H9 (cell line): ENCODE measurements at regions not wholly inside any gene's neighbourhood (a gene's known extent, or its start where the extent isn't known, plus 50 kb on each side); places are given as distances from the start of the nearest gene placed in this dataset.

Experiments used
- DNase-seq: peaks from one replicate; pipeline ENCODE4 v3.0.0-alpha.2; 2017
- H2AFZ ChIP-seq: one replicate; pipeline ENCODE4 v1.6.1; 2013; ENCODE audit warnings: mild to moderate bottlenecking, low read length, control low read depth, moderate library complexity
- H2AK5ac ChIP-seq: 2 replicates; pipeline ENCODE4 v1.6.1; 2013; ENCODE audit warnings: low read length, control low read depth, mixed read lengths; ENCODE audit not compliant: insufficient read length
- H2BK120ac ChIP-seq: one replicate; pipeline ENCODE4 v1.6.1; 2013; ENCODE audit warnings: low read depth, mild to moderate bottlenecking, low read length, control low read depth, inconsistent platforms; ENCODE audit not compliant: poor library complexity, severe bottlenecking
- H2BK12ac ChIP-seq: 2 replicates; pipeline ENCODE4 v1.6.1; 2013; ENCODE audit warnings: low read length, control low read depth, mixed read lengths, low read depth; ENCODE audit not compliant: insufficient read length
- H2BK15ac ChIP-seq: 2 replicates; pipeline ENCODE4 v1.6.1; 2013; ENCODE audit warnings: low read depth, low read length, control low read depth
- H2BK20ac ChIP-seq: one replicate; pipeline ENCODE4 v1.6.1; 2013; ENCODE audit warnings: low read depth, mild to moderate bottlenecking, low read length, control low read depth, inconsistent platforms; ENCODE audit not compliant: poor library complexity, severe bottlenecking
- H2BK5ac ChIP-seq: 2 replicates; pipeline ENCODE4 v1.6.1; 2013; ENCODE audit warnings: low read length, control low read depth, mixed read lengths; ENCODE audit not compliant: insufficient read length
- H3K14ac ChIP-seq: 2 replicates; pipeline ENCODE4 v1.6.1; 2013; ENCODE audit warnings: low read length, control low read depth; ENCODE audit not compliant: insufficient read depth
- H3K18ac ChIP-seq: 2 replicates; pipeline ENCODE4 v1.6.1; 2013; ENCODE audit warnings: low read depth, mild to moderate bottlenecking, mixed read lengths, low read length, control low read depth; ENCODE audit not compliant: insufficient read length
- H3K23ac ChIP-seq: 2 replicates; pipeline ENCODE4 v1.6.1; 2013; ENCODE audit warnings: low read length, control low read depth, mixed read lengths, low read depth; ENCODE audit not compliant: insufficient read length
- H3K23me2 ChIP-seq: 2 replicates; pipeline ENCODE4 v1.6.1; 2013; ENCODE audit warnings: low read depth, mild to moderate bottlenecking, mixed read lengths, low read length, control low read depth; ENCODE audit not compliant: insufficient read length, poor library complexity, severe bottlenecking
- H3K27ac ChIP-seq: 2 replicates; pipeline ENCODE4 v1.5.1; 2013; ENCODE audit warnings: low read length, control low read depth, mixed read lengths, low read depth; ENCODE audit not compliant: insufficient read length
- H3K27me3 ChIP-seq: 2 replicates; pipeline ENCODE4 v1.6.1; 2013; ENCODE audit warnings: low read length, control low read depth, inconsistent platforms; ENCODE audit not compliant: insufficient read depth
- H3K4ac ChIP-seq: 2 replicates; pipeline ENCODE4 v1.6.1; 2013; ENCODE audit warnings: low read depth, mild to moderate bottlenecking, control low read depth, inconsistent platforms, low read length, moderate library complexity
- H3K4me1 ChIP-seq: 2 replicates; pipeline ENCODE4 v1.6.1; 2013; ENCODE audit warnings: low read length, control low read depth, inconsistent platforms; ENCODE audit not compliant: insufficient read depth
- H3K4me2 ChIP-seq: 2 replicates; pipeline ENCODE4 v1.6.1; 2013; ENCODE audit warnings: low read length, control low read depth, mixed read lengths; ENCODE audit not compliant: insufficient read length, insufficient read depth
- H3K56ac ChIP-seq: 2 replicates; pipeline ENCODE4 v1.6.1; 2013; ENCODE audit warnings: low read depth, mild to moderate bottlenecking, mixed read lengths, low read length, control low read depth; ENCODE audit not compliant: insufficient read length
- H3K79me1 ChIP-seq: 2 replicates; pipeline ENCODE4 v1.6.1; 2013; ENCODE audit warnings: low read depth, mild to moderate bottlenecking, moderate library complexity, low read length, control low read depth, inconsistent platforms; ENCODE audit not compliant: insufficient read depth, poor library complexity, severe bottlenecking
- H3K79me2 ChIP-seq: 2 replicates; pipeline ENCODE4 v1.6.1; 2013; ENCODE audit warnings: low read length, control low read depth, inconsistent platforms; ENCODE audit not compliant: insufficient read depth
- H3K9ac ChIP-seq: 2 replicates; pipeline ENCODE4 v1.6.1; 2013; ENCODE audit warnings: low read length, control low read depth, mixed read lengths; ENCODE audit not compliant: insufficient read length; ENCODE audit errors: extremely low read depth
- H3K9me3 ChIP-seq: one replicate; pipeline ENCODE4 v1.6.1; 2013; ENCODE audit warnings: low read depth, low read length, inconsistent platforms; ENCODE audit not compliant: control insufficient read depth
- H3T11ph ChIP-seq: one replicate; pipeline ENCODE4 v1.6.1; 2013; ENCODE audit warnings: mild to moderate bottlenecking, low read length, control low read depth, inconsistent platforms
- H4K20me1 ChIP-seq: one replicate; pipeline ENCODE4 v1.6.1; 2013; ENCODE audit not compliant: control insufficient read depth, insufficient read length, insufficient read depth
- H4K5ac ChIP-seq: 2 replicates; pipeline ENCODE4 v1.6.1; 2013; ENCODE audit warnings: low read depth, mild to moderate bottlenecking, mixed read lengths, low read length, control low read depth; ENCODE audit not compliant: insufficient read length
- H4K8ac ChIP-seq: replicated peaks from 2 replicates; pipeline ENCODE4 v1.6.1; 2013; ENCODE audit warnings: low read length, control low read depth, mixed read lengths, low read depth; ENCODE audit not compliant: insufficient read length
- H4K91ac ChIP-seq: 2 replicates; pipeline ENCODE4 v1.6.1; 2013; ENCODE audit warnings: low read depth, mild to moderate bottlenecking, moderate library complexity, mixed read lengths, low read length, control low read depth; ENCODE audit not compliant: insufficient read length
- H3K27ac Mint-ChIP-seq, 3 experiments: 2 replicates in 2 of 3; 3 replicates in 1 of 3; pipeline ENCODE4 v1.8.0; 2020 to 2021; ENCODE audit warnings: mixed read lengths in 3 of 3, mild to moderate bottlenecking in 1 of 3, moderate library complexity in 1 of 3
- H3K27me3 Mint-ChIP-seq: 2 replicates; pipeline ENCODE4 v1.8.0; 2021; ENCODE audit warnings: low read depth, mild to moderate bottlenecking, moderate library complexity, mixed read lengths
- H3K36me3 Mint-ChIP-seq, 3 experiments: 2 replicates in 2 of 3; 3 replicates in 1 of 3; pipeline ENCODE4 v1.8.0; 2020 to 2021; ENCODE audit warnings: low read depth in 3 of 3, mixed read lengths in 3 of 3; ENCODE audit not compliant: insufficient read depth in 1 of 3
- H3K4me1 Mint-ChIP-seq, 2 experiments: 2 replicates each; pipeline ENCODE4 v1.8.0; 2020; ENCODE audit warnings: mixed read lengths in 2 of 2
- H3K4me3 Mint-ChIP-seq, 2 experiments: 2 replicates in 1 of 2; 3 replicates in 1 of 2; pipeline ENCODE4 v1.8.0; 2020 to 2021; ENCODE audit warnings: mild to moderate bottlenecking in 2 of 2, mixed read lengths in 2 of 2, moderate library complexity in 1 of 2
- H3K9me3 Mint-ChIP-seq, 2 experiments: 2 replicates in 1 of 2; 3 replicates in 1 of 2; pipeline ENCODE4 v1.8.0; 2020; ENCODE audit warnings: mild to moderate bottlenecking in 2 of 2, mixed read lengths in 2 of 2, moderate library complexity in 1 of 2
- TF ChIP-seq, protein P1 (sequence below): fragments of 200-600 bp; sonication (generic); conservative IDR thresholded peaks from 3 replicates; pipeline ENCODE4 v1.8.0; 2021; ENCODE audit warnings: antibody characterized with exemption, mild to moderate bottlenecking

DNA sequence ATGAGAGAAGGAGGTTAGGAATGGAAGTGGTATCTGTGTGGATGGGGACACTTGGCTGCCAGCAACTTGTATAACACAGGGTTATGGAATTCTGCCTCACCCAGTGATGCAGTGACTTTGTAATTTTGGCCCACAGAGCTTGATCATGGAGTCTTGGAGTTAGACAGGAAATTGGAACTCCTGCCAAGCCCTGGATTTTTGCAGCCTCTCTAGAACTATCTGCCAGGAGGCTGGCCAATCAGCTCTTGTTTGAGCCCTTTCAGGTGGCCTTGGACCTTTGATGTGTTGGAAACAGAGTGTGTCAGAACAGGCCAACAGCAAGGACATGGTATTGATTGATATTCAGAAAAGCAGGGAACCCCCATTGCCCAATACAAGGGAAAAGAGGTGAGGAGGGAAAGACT is 157.7 kb upstream of the GGTLC1 start:
- Histone ChIP-seq H4K20me1 (no peaks in the 10 kb centered on the region), H3K9me3 (no peaks in the 10 kb centered on the region), H3K27ac (no peak overlapping the region), H2AFZ (no peak overlapping the region), H3K79me1 (no peaks in the 10 kb centered on the region), H4K8ac (no peak overlapping the region), H3K23me2 (no peaks in the 10 kb centered on the region), H3K14ac (no peak overlapping the region), H3K79me2 (no peaks in the 10 kb centered on the region), H3K4me1 (no peaks in the 10 kb centered on the region), H3K4me2 (no peak overlapping the region), H2BK20ac (no peak overlapping the region), H3K56ac (no peak overlapping the region), H2BK5ac (no peak overlapping the region), H3K4ac (no peak overlapping the region), H2BK120ac (no peak overlapping the region), H3K9ac (no peak overlapping the region), H2BK15ac (no peak overlapping the region), H4K91ac (no peak overlapping the region), H3K27me3 (no peaks in the 10 kb centered on the region; the same call in 1 of the 2 replicates), H3K23ac (no peak overlapping the region), H2BK12ac (no peak overlapping the region), H3K18ac (no peak overlapping the region), H3T11ph (no peak overlapping the region), H4K5ac (no peak overlapping the region), H2AK5ac (no peak overlapping the region)
- no peak overlapping the region for H3K27ac Mint-ChIP-seq
- no peak overlapping the region for H3K4me3 Mint-ChIP-seq
- DNase-seq, result no peak
- 0 out of 4 replicates have a peak, but pooled peaks cover 0 to 6% of the 10 kb centered on the region in 2 experiments for H3K4me1 Mint-ChIP-seq
- peaks cover 2 to 5% of the 10 kb centered on the region in 2 experiments; a peak in 4 of 5 replicates for H3K9me3 Mint-ChIP-seq
- peaks cover 4% of the 10 kb centered on the region for H3K27me3 Mint-ChIP-seq
- TF ChIP-seq, protein P1, sequence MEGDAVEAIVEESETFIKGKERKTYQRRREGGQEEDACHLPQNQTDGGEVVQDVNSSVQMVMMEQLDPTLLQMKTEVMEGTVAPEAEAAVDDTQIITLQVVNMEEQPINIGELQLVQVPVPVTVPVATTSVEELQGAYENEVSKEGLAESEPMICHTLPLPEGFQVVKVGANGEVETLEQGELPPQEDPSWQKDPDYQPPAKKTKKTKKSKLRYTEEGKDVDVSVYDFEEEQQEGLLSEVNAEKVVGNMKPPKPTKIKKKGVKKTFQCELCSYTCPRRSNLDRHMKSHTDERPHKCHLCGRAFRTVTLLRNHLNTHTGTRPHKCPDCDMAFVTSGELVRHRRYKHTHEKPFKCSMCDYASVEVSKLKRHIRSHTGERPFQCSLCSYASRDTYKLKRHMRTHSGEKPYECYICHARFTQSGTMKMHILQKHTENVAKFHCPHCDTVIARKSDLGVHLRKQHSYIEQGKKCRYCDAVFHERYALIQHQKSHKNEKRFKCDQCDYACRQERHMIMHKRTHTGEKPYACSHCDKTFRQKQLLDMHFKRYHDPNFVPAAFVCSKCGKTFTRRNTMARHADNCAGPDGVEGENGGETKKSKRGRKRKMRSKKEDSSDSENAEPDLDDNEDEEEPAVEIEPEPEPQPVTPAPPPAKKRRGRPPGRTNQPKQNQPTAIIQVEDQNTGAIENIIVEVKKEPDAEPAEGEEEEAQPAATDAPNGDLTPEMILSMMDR, result no peak
- peaks cover 0 to 9% (median 2%) of the 10 kb centered on the region in 3 experiments; a peak in 4 of 7 replicates for H3K36me3 Mint-ChIP-seq
